ENCODE measurements at regions not wholly inside any gene's neighbourhood (a gene's known extent, or its start where the extent isn't known, plus 50 kb on each side); places are given as distances from the start of the nearest gene placed in this dataset.

GRCh38 chr2:2683606-2684224 lies 352.6 kb upstream of the MYT1L start:
- DNase-seq = no peak

- no peak for DNase-seq
Observed at GRCh38 chr2:2682700-2683342, 351.7 kb upstream of the MYT1L start.

GRCh38 chr2:2681711-2682251 lies 350.7 kb upstream of the MYT1L start:
- DNase-seq = no peak

- no peak for DNase-seq
Observed at GRCh38 chr2:2681085-2681484, 350.0 kb upstream of the MYT1L start.

GRCh38 chr2:2674831-2675230 lies 343.8 kb upstream of the MYT1L start:
- DNase-seq = no peak

GRCh38 chr2:2673406-2673805 lies 342.3 kb upstream of the MYT1L start:
- DNase-seq = no peak

GRCh38 chr2:2672249-2672648 lies 341.2 kb upstream of the MYT1L start:
- no peak for DNase-seq

- DNase-seq = peak in 10 of 56 donors; percentile 7 to 48 (median 18)
Observed at GRCh38 chr2:2671826-2672225, 340.8 kb upstream of the MYT1L start.

GRCh38 chr2:2669316-2669715 lies 338.2 kb upstream of the MYT1L start:
- no peak for DNase-seq

GRCh38 chr2:2668681-2669265 lies 337.7 kb upstream of the MYT1L start:
- DNase-seq = no peak

GRCh38 chr2:2667690-2668089 lies 336.6 kb upstream of the MYT1L start:
- DNase-seq = no peak

- no peak for DNase-seq
Observed at GRCh38 chr2:2665834-2666133, 334.7 kb upstream of the MYT1L start.

- peak in 1 of 56 donors; percentile 19 for DNase-seq
Observed at GRCh38 chr2:2664989-2665833, 334.1 kb upstream of the MYT1L start.

GRCh38 chr2:2663401-2664036 lies 332.4 kb upstream of the MYT1L start:
- DNase-seq = no peak

GRCh38 chr2:2662847-2663356 lies 331.8 kb upstream of the MYT1L start:
- no peak for DNase-seq

GRCh38 chr2:2662037-2662846 lies 331.2 kb upstream of the MYT1L start:
- peak in 30 of 56 donors; percentile 11 to 71 (median 36) for DNase-seq

- DNase-seq = no peak
Observed at GRCh38 chr2:2660789-2661355, 329.8 kb upstream of the MYT1L start.

GRCh38 chr2:2657121-2657962 lies 326.3 kb upstream of the MYT1L start:
- DNase-seq = no peak

Data from nucleus accumbens (tissue), 56 donors.